ENCODE measurements at regions not wholly inside any gene's neighbourhood (a gene's known extent, or its start where the extent isn't known, plus 50 kb on each side); places are given as distances from the start of the nearest gene placed in this dataset.

DNA sequence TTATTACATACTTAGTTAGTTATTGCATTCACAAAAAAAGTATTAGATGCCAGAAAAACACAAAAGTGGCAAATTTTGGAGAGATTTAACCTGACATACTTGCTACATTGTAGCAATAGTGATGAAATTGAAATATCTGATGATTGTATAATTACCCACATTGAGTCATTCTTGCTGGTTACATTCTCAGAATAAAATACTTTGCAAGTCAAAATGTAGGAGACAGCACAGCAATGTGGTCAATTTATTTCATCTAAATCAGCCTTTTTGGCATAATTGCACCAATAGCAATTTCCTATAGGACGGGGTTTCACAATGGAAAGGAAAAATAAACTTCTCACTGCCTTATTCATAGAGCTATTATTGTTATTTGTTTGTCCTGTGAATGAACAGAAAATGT is 125.0 kb upstream of the ETV6 start:
- TF ChIP-seq, protein P1, sequence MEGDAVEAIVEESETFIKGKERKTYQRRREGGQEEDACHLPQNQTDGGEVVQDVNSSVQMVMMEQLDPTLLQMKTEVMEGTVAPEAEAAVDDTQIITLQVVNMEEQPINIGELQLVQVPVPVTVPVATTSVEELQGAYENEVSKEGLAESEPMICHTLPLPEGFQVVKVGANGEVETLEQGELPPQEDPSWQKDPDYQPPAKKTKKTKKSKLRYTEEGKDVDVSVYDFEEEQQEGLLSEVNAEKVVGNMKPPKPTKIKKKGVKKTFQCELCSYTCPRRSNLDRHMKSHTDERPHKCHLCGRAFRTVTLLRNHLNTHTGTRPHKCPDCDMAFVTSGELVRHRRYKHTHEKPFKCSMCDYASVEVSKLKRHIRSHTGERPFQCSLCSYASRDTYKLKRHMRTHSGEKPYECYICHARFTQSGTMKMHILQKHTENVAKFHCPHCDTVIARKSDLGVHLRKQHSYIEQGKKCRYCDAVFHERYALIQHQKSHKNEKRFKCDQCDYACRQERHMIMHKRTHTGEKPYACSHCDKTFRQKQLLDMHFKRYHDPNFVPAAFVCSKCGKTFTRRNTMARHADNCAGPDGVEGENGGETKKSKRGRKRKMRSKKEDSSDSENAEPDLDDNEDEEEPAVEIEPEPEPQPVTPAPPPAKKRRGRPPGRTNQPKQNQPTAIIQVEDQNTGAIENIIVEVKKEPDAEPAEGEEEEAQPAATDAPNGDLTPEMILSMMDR (IDR thresholded peaks at IDR 0.05; ENCODE audit: poor library complexity, severe bottlenecking) = no peak
- Histone ChIP-seq H3K9me3 (ENCODE audit: severe bottlenecking) (no peaks in the 10 kb centered on the region), H3K4me1 (ENCODE audit: insufficient read depth, poor library complexity, severe bottlenecking) (no peaks in the 10 kb centered on the region), H3K36me3 (ENCODE audit: low read depth) (no peaks in the 10 kb centered on the region), H3K27me3 (ENCODE audit: insufficient read depth, poor library complexity, severe bottlenecking) (no peaks in the 10 kb centered on the region), H3K4me3 (ENCODE audit: severe bottlenecking) (no peak overlapping the region), H3K27ac (ENCODE audit: poor library complexity, severe bottlenecking) (no peak overlapping the region)
- no peak for ATAC-seq (ENCODE audit: low read depth)
- no peak for DNase-seq (ENCODE audit: low spot score)

DNA sequence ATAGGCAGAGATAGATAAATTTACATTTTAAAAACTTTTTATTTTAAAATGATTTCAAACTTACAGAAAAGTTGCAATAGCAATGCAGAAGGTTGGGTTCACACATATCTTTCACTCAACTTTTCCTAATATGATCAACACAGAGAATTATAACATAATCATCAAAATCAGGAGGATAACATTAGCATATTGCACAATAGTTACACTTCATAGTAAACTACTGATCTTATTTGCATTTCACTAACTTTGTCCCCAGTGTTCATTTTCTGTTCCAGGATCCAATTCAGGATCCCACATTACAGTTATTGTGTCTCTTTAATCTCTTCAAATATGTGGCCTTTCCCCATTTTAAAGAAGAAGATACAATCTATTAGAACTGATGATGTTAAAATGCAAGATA is 115.4 kb upstream of the ETV6 start:
- no peak for ATAC-seq (ENCODE audit: low read depth)

DNA sequence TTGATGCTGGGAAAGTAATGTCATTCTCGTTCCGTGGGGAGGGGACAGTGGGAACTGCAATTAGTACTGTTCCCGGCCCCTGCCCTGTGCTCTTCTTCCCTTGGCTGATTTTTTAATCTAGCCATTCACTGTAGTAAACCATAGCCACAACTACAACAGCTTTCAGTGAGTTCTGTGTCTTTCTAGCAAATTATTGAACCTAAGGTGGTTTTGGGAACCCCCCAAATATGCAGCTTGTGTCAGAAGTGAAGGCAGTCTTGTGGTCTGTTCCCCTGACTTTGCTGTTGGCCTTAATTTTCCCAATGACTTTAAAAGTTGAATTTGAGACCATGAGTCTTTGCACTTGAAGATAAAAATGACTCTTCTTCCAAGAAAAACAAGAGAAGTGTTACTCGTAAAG is 114.3 kb upstream of the ETV6 start:
- H3K27me3 ChIP-seq (ENCODE audit: insufficient read depth, poor library complexity, severe bottlenecking) = no peaks in the 10 kb centered on the region
- no peaks in the 10 kb centered on the region for H3K36me3 ChIP-seq (ENCODE audit: low read depth)
- ATAC-seq (ENCODE audit: low read depth) (no peak), DNase-seq (ENCODE audit: low spot score) (no peak)
- TF ChIP-seq, protein P1 (IDR thresholded peaks at IDR 0.05; ENCODE audit: poor library complexity, severe bottlenecking) = no peak
- H3K27ac ChIP-seq (ENCODE audit: poor library complexity, severe bottlenecking) = no peak overlapping the region
- H3K4me1 ChIP-seq (ENCODE audit: insufficient read depth, poor library complexity, severe bottlenecking) = no peaks in the 10 kb centered on the region
- no peaks in the 10 kb centered on the region for H3K9me3 ChIP-seq (ENCODE audit: severe bottlenecking)
- no peak overlapping the region for H3K4me3 ChIP-seq (ENCODE audit: severe bottlenecking)

More for the DNA sequence above, 115.4 kb upstream of the ETV6 start:
- TF ChIP-seq, protein P1 (IDR thresholded peaks at IDR 0.05; ENCODE audit: poor library complexity, severe bottlenecking) = no peak
- Histone ChIP-seq H3K27ac (ENCODE audit: poor library complexity, severe bottlenecking) (no peak overlapping the region), H3K4me3 (ENCODE audit: severe bottlenecking) (no peak overlapping the region), H3K27me3 (ENCODE audit: insufficient read depth, poor library complexity, severe bottlenecking) (no peaks in the 10 kb centered on the region), H3K36me3 (ENCODE audit: low read depth) (no peaks in the 10 kb centered on the region), H3K9me3 (ENCODE audit: severe bottlenecking) (no peaks in the 10 kb centered on the region), H3K4me1 (ENCODE audit: insufficient read depth, poor library complexity, severe bottlenecking) (no peaks in the 10 kb centered on the region)
- no peak for DNase-seq (ENCODE audit: low spot score)

DNA sequence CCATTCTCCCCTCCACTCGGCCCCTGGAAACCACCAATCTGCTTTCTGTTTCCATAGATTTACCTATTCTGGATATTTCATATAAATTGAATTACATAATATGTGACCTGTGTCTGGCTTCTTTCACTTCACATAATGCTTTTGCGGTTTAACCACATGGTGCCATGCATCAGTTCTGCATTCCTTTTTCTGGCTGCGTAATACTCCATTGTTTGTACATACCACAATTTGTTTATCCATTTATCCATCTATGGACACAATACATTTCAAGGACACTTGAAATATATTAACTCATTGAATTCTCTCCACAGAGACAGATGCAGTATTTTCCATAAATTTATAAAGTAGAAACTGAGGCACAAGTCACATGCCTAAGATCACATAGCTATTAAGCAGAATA is 110.3 kb upstream of the ETV6 start:
- DNase-seq (ENCODE audit: low spot score) (no peak), ATAC-seq (ENCODE audit: low read depth) (no peak)
- TF ChIP-seq, protein P1 (IDR thresholded peaks at IDR 0.05; ENCODE audit: poor library complexity, severe bottlenecking) = no peak
- Histone ChIP-seq H3K4me1 (ENCODE audit: insufficient read depth, poor library complexity, severe bottlenecking) (no peaks in the 10 kb centered on the region), H3K27me3 (ENCODE audit: insufficient read depth, poor library complexity, severe bottlenecking) (no peaks in the 10 kb centered on the region), H3K4me3 (ENCODE audit: severe bottlenecking) (no peak overlapping the region), H3K27ac (ENCODE audit: poor library complexity, severe bottlenecking) (no peak overlapping the region), H3K9me3 (ENCODE audit: severe bottlenecking) (no peaks in the 10 kb centered on the region), H3K36me3 (ENCODE audit: low read depth) (no peaks in the 10 kb centered on the region)

DNA sequence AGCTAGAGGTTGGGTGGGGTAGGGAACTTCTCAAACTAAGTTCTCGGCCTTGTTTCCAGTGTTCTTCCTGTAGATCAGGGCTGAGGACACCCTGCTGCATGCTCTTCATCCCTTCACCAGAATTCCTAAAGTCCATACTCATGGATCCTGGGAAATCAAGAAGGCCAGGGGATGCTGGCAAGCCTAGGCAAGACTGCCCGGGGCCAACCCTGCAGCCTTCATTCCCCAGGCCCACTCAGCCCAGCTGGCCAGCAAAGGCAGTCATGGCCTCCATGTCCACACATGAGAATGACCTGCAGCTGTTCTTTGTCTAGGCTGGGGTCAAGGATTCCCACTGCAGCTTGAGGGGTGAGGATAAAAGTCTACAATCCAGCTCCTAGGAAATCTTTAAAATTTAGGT is 109.3 kb upstream of the ETV6 start:
- Histone ChIP-seq H3K36me3 (ENCODE audit: low read depth) (no peaks in the 10 kb centered on the region), H3K9me3 (ENCODE audit: severe bottlenecking) (no peaks in the 10 kb centered on the region), H3K27me3 (ENCODE audit: insufficient read depth, poor library complexity, severe bottlenecking) (no peaks in the 10 kb centered on the region), H3K4me1 (ENCODE audit: insufficient read depth, poor library complexity, severe bottlenecking) (no peaks in the 10 kb centered on the region), H3K4me3 (ENCODE audit: severe bottlenecking) (no peak overlapping the region), H3K27ac (ENCODE audit: poor library complexity, severe bottlenecking) (no peak overlapping the region)
- TF ChIP-seq, protein P1 (IDR thresholded peaks at IDR 0.05; ENCODE audit: poor library complexity, severe bottlenecking) = no peak
- DNase-seq (ENCODE audit: low spot score) (no peak), ATAC-seq (ENCODE audit: low read depth) (no peak)
